HUES64 (cell line): ENCODE measurements at regions not wholly inside any gene's neighbourhood (a gene's known extent, or its start where the extent isn't known, plus 50 kb on each side); places are given as distances from the start of the nearest gene placed in this dataset.

Experiments
- H3K27ac ChIP-seq: 2 replicates; pipeline ENCODE4 v1.7.0; 2013; ENCODE audit warnings: low read depth, low read length, inconsistent platforms
- H3K27me3 ChIP-seq: 2 replicates; pipeline ENCODE4 v1.6.1; 2013; ENCODE audit warnings: mild to moderate bottlenecking, low read length; ENCODE audit not compliant: insufficient read depth
- H3K36me3 ChIP-seq: 2 replicates; pipeline ENCODE4 v1.6.1; 2013; ENCODE audit warnings: mild to moderate bottlenecking, low read length; ENCODE audit not compliant: insufficient read depth
- H3K4me1 ChIP-seq: 2 replicates; pipeline ENCODE4 v1.6.1; 2013; ENCODE audit warnings: mild to moderate bottlenecking, low read length, moderate library complexity; ENCODE audit not compliant: insufficient read depth
- H3K4me3 ChIP-seq: 2 replicates; pipeline ENCODE4 v1.5.1; 2013; ENCODE audit warnings: mild to moderate bottlenecking, low read length, moderate library complexity
- H3K9ac ChIP-seq: 2 replicates; pipeline ENCODE4 v1.6.1; 2013; ENCODE audit warnings: mild to moderate bottlenecking, low read depth, low read length
- H3K9me3 ChIP-seq: 2 replicates; pipeline ENCODE4 v1.6.1; 2013; ENCODE audit warnings: low read depth, low read length; ENCODE audit not compliant: insufficient read depth
- WGBS: fragments of 150-250, 120-280 bp; methylation state at CpG from one replicate; pipeline ENCODE4 v1.1.7; 2013; ENCODE audit warnings: missing lambda C conversion rate; 5-methylcytosine and 5-hydroxymethylcytosine counted together

- no peaks in the 10 kb centered on the region for H3K36me3 ChIP-seq
- no peak overlapping the region for H3K27ac ChIP-seq
- no peak overlapping the region for H3K4me3 ChIP-seq
- H3K27me3 ChIP-seq: no peaks in the 10 kb centered on the region
- no peak overlapping the region for H3K9ac ChIP-seq
- H3K4me1 ChIP-seq: peaks cover 12% of the 10 kb centered on the region
- peaks cover 24% of the 10 kb centered on the region for H3K9me3 ChIP-seq
- 94% methylated on average over 3 of the region's 3 CpGs for WGBS
Measured at GRCh38 chr2:62370321-62371250, 135.4 kb downstream of the TMEM17 start.

GRCh38 chr2:62369541-62370202 is 136.3 kb downstream of the TMEM17 start:
- H3K27me3 ChIP-seq: no peaks in the 10 kb centered on the region
- no peaks in the 10 kb centered on the region for H3K36me3 ChIP-seq
- peaks cover 9% of the 10 kb centered on the region for H3K4me1 ChIP-seq
- H3K9me3 ChIP-seq: peaks cover 24% of the 10 kb centered on the region
- no peak overlapping the region for H3K9ac ChIP-seq
- no peak overlapping the region for H3K27ac ChIP-seq
- no peak overlapping the region for H3K4me3 ChIP-seq
- WGBS: 92% methylated on average over 4 of the region's 4 CpGs

GRCh38 chr2:62364791-62365528 is 141.0 kb downstream of the TMEM17 start:
- no peak overlapping the region for H3K27ac ChIP-seq
- 84% methylated on average over 11 of the region's 11 CpGs for WGBS
- no peak overlapping the region for H3K9ac ChIP-seq

GRCh38 chr2:62363166-62363565 is 142.8 kb downstream of the TMEM17 start:
- Histone ChIP-seq H3K36me3 (no peaks in the 10 kb centered on the region), H3K9ac (no peak overlapping the region), H3K4me1 (peaks cover 6% of the 10 kb centered on the region), H3K27me3 (no peaks in the 10 kb centered on the region), H3K27ac (no peak overlapping the region), H3K9me3 (peaks cover 8% of the 10 kb centered on the region; the same call in 1 of the 2 replicates), H3K4me3 (no peak overlapping the region)
- 95% methylated on average over 5 of the region's 5 CpGs for WGBS

More at GRCh38 chr2:62364791-62365528, 141.0 kb downstream of the TMEM17 start:
- peaks cover 6% of the 10 kb centered on the region for H3K4me1 ChIP-seq
- H3K27me3 ChIP-seq: no peaks in the 10 kb centered on the region
- no peak overlapping the region for H3K4me3 ChIP-seq
- no peaks in the 10 kb centered on the region for H3K36me3 ChIP-seq
- H3K9me3 ChIP-seq: peaks cover 8% of the 10 kb centered on the region; the same call in 1 of the 2 replicates

GRCh38 chr2:62362561-62362960 is 143.4 kb downstream of the TMEM17 start:
- no peak overlapping the region for H3K27ac ChIP-seq
- no peak overlapping the region for H3K9ac ChIP-seq
- H3K9me3 ChIP-seq: peaks cover 8% of the 10 kb centered on the region; the same call in 1 of the 2 replicates
- H3K27me3 ChIP-seq: no peaks in the 10 kb centered on the region
- H3K36me3 ChIP-seq: no peaks in the 10 kb centered on the region
- H3K4me1 ChIP-seq: peaks cover 6% of the 10 kb centered on the region
- 89% methylated on average over 6 of the region's 7 CpGs for WGBS
- H3K4me3 ChIP-seq: no peak overlapping the region

- H3K27ac ChIP-seq: no peak overlapping the region
- WGBS: 97% methylated on average over 2 of the region's 2 CpGs
- H3K4me1 ChIP-seq: peaks cover 6% of the 10 kb centered on the region
Measured at GRCh38 chr2:62361964-62362363, 144.0 kb downstream of the TMEM17 start.

GRCh38 chr2:62354771-62355561 is 151.0 kb downstream of the TMEM17 start:
- peak overlapping the region; percentile 24; the same call in 1 of the 2 replicates for H3K4me3 ChIP-seq
- peak overlapping the region; percentile 62 for H3K9ac ChIP-seq
- peaks cover 15% of the 10 kb centered on the region for H3K4me1 ChIP-seq
- peaks cover 4% of the 10 kb centered on the region; the same call in 1 of the 2 replicates for H3K9me3 ChIP-seq
- H3K36me3 ChIP-seq: no peaks in the 10 kb centered on the region
- WGBS: 40% methylated on average over 7 of the region's 9 CpGs
- peak overlapping the region; percentile 90 for H3K27ac ChIP-seq
- no peaks in the 10 kb centered on the region for H3K27me3 ChIP-seq

More at GRCh38 chr2:62361964-62362363, 144.0 kb downstream of the TMEM17 start:
- Histone ChIP-seq H3K9me3 (peaks cover 8% of the 10 kb centered on the region; the same call in 1 of the 2 replicates), H3K4me3 (no peak overlapping the region), H3K27me3 (no peaks in the 10 kb centered on the region), H3K9ac (no peak overlapping the region), H3K36me3 (no peaks in the 10 kb centered on the region)

GRCh38 chr2:62352031-62352430 is 154.0 kb downstream of the TMEM17 start:
- no peak overlapping the region for H3K9ac ChIP-seq
- WGBS: 89% methylated on average over 1 of the region's 1 CpG
- H3K36me3 ChIP-seq: no peaks in the 10 kb centered on the region
- no peak overlapping the region for H3K4me3 ChIP-seq
- H3K27me3 ChIP-seq: no peaks in the 10 kb centered on the region
- H3K9me3 ChIP-seq: peaks cover 4% of the 10 kb centered on the region; the same call in 1 of the 2 replicates
- H3K27ac ChIP-seq: no peak overlapping the region
- H3K4me1 ChIP-seq: peaks cover 20% of the 10 kb centered on the region

- Histone ChIP-seq H3K27ac (peak overlapping the region; percentile 71; the same call in 1 of the 2 replicates), H3K4me3 (no peak overlapping the region), H3K36me3 (no peaks in the 10 kb centered on the region), H3K9me3 (peaks cover 4% of the 10 kb centered on the region; the same call in 1 of the 2 replicates), H3K4me1 (peaks cover 15% of the 10 kb centered on the region), H3K9ac (no peak overlapping the region), H3K27me3 (no peaks in the 10 kb centered on the region)
- 71% methylated on average over 6 of the region's 6 CpGs for WGBS
Measured at GRCh38 chr2:62349788-62350187, 153.9 kb downstream of the B3GNT2 start.

GRCh38 chr2:62348700-62349099 is 152.8 kb downstream of the B3GNT2 start:
- WGBS: 100% methylated on average over 1 of the region's 1 CpG
- Histone ChIP-seq H3K9ac (no peak overlapping the region), H3K4me1 (peaks cover 7% of the 10 kb centered on the region; the same call in 1 of the 2 replicates), H3K9me3 (peaks cover 4% of the 10 kb centered on the region; the same call in 1 of the 2 replicates), H3K36me3 (no peaks in the 10 kb centered on the region), H3K27me3 (no peaks in the 10 kb centered on the region), H3K27ac (no peak overlapping the region), H3K4me3 (no peak overlapping the region)
